ENCODE measurements at regions not wholly inside any gene's neighbourhood (a gene's known extent, or its start where the extent isn't known, plus 50 kb on each side); places are given as distances from the start of the nearest gene placed in this dataset.

GRCh38 chr17:77420095-77420803, 279.5 kb downstream of the SEC14L1 start:
- H3K4me1 ChIP-seq (ENCODE audit: insufficient read depth, low read length), result peaks cover 56% of the 10 kb centered on the region
- H3K27ac ChIP-seq (ENCODE audit: extremely low read length, insufficient read depth, low read length), result no peak overlapping the region
- no peak overlapping the region for H3K9ac ChIP-seq (ENCODE audit: insufficient read depth, low read depth, low read length)
- peaks cover 36% of the 10 kb centered on the region for H3K79me2 ChIP-seq (ENCODE audit: insufficient read depth, low read length)
- peaks cover 46 to 70% of the 10 kb centered on the region in 2 experiments for H3K36me3 ChIP-seq (replicated peaks in 1 of 2; ENCODE audit: control insufficient read depth in 1 of 2, insufficient read depth in 2 of 2, low read length in 2 of 2)
- POLR2A ChIA-PET, result interaction anchor here (1.6 kb wide), 1 partner anchor 30 kb away, joined by 4 read pairs; no protein-coding TSS in a partner anchor
- no TSS peak for BruUV-seq (replicated peaks)
- in situ Hi-C loops (cut with HindIII; ENCODE audit: extremely low pct_ligation_motif_present, low pct_unique_long_range_greater_than_20kb) (no loop called here), intact Hi-C loops (cut with micrococcal nuclease; ENCODE audit: unreplicated experiment) (no loop called here)
- CTCF ChIA-PET (ENCODE audit: low intra/inter-chr PET ratio, low total read pairs), result no interaction called here
- no peak overlapping the region for H3K4me2 ChIP-seq (ENCODE audit: low read depth, low read length)
- no peak overlapping the region for H3K4me3 ChIP-seq (replicated peaks in 1 of 3; ENCODE audit: insufficient read depth in 1 of 3, low read depth in 2 of 3, low read length in 3 of 3)
- H4K20me1 ChIP-seq (ENCODE audit: insufficient read depth, low read length), result peaks cover 73% of the 10 kb centered on the region
- H2AFZ ChIP-seq (ENCODE audit: low read length), result no peak overlapping the region
- H3K27me3 ChIP-seq (ENCODE audit: control insufficient read depth in 1 of 2, insufficient read depth in 2 of 2, low read length in 2 of 2), result no peaks in the 10 kb centered on the region
- ATAC-seq, result peak; percentile 9; the same call in 2 of the 3 replicates
- TF ChIP-seq ZBTB43 (CRISPR knock-in tag; conservative IDR thresholded peaks at IDR 0.05) (no peak), ATF5 (CRISPR knock-in tag; IDR thresholded peaks at IDR 0.05; ENCODE audit: low read depth) (no peak), ZNF768 (CRISPR knock-in tag; IDR thresholded peaks at IDR 0.05) (peak; percentile 14; the same call in 1 of the 2 replicates), PBX2 (CRISPR knock-in tag; IDR thresholded peaks at IDR 0.05) (no peak), AGO2 (optimal IDR thresholded peaks at IDR 0.05; ENCODE audit: low read depth, low read length) (peak; percentile 85), SRSF1 (optimal IDR thresholded peaks at IDR 0.05; ENCODE audit: low read depth, low read length) (peak; percentile 30), RAD21 (CRISPR knock-in tag; IDR thresholded peaks at IDR 0.05) (no peak), POLR2A (IDR thresholded peaks at IDR 0.05; ENCODE audit: insufficient read depth in 1 of 2, low read depth in 2 of 2, low read length in 2 of 2) (0 out of 4 replicates have a peak, but pooled peaks of 1 of the 2 experiments have one; percentile 15), ZGPAT (CRISPR knock-in tag; IDR thresholded peaks at IDR 0.05) (no peak), RXRA (CRISPR knock-in tag; IDR thresholded peaks at IDR 0.05) (0 out of 2 replicates have a peak, but pooled peaks have one; percentile 14), ZKSCAN8 (CRISPR knock-in tag; IDR thresholded peaks at IDR 0.05; ENCODE audit: borderline replicate concordance) (no peak)
- FAIRE-seq, result no peak
- 86% methylated on average over 10 of the region's 14 CpGs for WGBS (ENCODE audit: low lambda C conversion rate)
- H3K9me3 ChIP-seq (ENCODE audit: low read length), result no peaks in the 10 kb centered on the region
- no peak for DNase-seq (ENCODE audit: low spot score)

All from HepG2 (cell line).